Activated T-cell treated with anti-CD3 and anti-CD28 coated beads, Interleukin-2, amount 50 U/mL, for 24 hours (primary cell): ENCODE measurements at regions not wholly inside any gene's neighbourhood (a gene's known extent, or its start where the extent isn't known, plus 50 kb on each side); places are given as distances from the start of the nearest gene placed in this dataset.

ENCODE experiments used
- DNase-seq: peaks from one replicate; pipeline ENCODE4 v3.0.0-alpha.2; 2020
- H3K27ac Mint-ChIP-seq: 2 replicates; pipeline ENCODE4 v1.8.0; 2020; ENCODE audit warnings: mild to moderate bottlenecking, mixed read lengths
- H3K27me3 Mint-ChIP-seq: 2 replicates; pipeline ENCODE4 v1.8.0; 2020; ENCODE audit warnings: mixed read lengths
- H3K36me3 Mint-ChIP-seq: 2 replicates; pipeline ENCODE4 v1.8.0; 2020; ENCODE audit warnings: low read depth, mixed read lengths
- H3K4me1 Mint-ChIP-seq: 2 replicates; pipeline ENCODE4 v1.8.0; 2020; ENCODE audit warnings: low read depth, mixed read lengths
- H3K4me3 Mint-ChIP-seq: 2 replicates; pipeline ENCODE4 v1.8.0; 2020; ENCODE audit warnings: mild to moderate bottlenecking, moderate library complexity, mixed read lengths
- H3K9me3 Mint-ChIP-seq: 2 replicates; pipeline ENCODE4 v1.8.0; 2020; ENCODE audit warnings: mixed read lengths

DNA sequence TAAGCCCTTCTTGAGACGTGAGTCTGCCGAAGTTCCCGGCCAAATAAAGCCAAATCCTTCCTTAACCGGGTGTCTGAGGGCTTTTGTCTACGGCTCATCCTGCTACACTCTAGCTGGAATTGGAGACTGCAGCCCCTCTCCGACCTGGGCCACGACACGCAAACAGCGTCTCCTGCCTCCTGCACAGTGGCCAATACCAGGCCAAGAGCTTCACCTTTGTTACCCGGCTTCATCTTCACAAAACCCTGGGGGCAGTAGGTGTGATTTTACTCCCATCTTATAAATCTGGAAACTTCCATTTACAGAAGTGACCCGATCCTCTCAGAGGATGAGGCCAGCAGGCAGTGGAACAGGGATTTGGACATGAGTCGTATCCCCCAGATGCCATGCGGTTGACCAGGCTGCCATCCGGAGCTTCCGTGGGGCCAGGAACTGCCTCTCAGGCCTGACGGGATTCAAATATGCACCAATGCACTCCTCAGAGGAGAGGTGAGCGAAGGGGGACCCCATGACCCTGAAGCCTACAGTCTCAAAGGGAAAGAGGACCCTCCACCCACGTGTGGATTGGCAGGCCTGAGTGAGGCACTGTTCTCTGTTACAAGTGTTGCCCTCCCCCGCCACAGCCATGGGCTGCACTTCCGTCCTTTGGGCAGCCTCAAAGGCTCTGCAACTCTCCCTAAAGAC, 53.2 kb upstream of the KLF13 start:
- H3K4me1 Mint-ChIP-seq, result peaks cover 22% of the 10 kb centered on the region
- H3K9me3 Mint-ChIP-seq, result no peaks in the 10 kb centered on the region
- H3K27ac Mint-ChIP-seq, result no peak overlapping the region
- H3K4me3 Mint-ChIP-seq, result no peak overlapping the region
- H3K27me3 Mint-ChIP-seq, result no peaks in the 10 kb centered on the region
- no peaks in the 10 kb centered on the region for H3K36me3 Mint-ChIP-seq
- DNase-seq, result no peak

DNA sequence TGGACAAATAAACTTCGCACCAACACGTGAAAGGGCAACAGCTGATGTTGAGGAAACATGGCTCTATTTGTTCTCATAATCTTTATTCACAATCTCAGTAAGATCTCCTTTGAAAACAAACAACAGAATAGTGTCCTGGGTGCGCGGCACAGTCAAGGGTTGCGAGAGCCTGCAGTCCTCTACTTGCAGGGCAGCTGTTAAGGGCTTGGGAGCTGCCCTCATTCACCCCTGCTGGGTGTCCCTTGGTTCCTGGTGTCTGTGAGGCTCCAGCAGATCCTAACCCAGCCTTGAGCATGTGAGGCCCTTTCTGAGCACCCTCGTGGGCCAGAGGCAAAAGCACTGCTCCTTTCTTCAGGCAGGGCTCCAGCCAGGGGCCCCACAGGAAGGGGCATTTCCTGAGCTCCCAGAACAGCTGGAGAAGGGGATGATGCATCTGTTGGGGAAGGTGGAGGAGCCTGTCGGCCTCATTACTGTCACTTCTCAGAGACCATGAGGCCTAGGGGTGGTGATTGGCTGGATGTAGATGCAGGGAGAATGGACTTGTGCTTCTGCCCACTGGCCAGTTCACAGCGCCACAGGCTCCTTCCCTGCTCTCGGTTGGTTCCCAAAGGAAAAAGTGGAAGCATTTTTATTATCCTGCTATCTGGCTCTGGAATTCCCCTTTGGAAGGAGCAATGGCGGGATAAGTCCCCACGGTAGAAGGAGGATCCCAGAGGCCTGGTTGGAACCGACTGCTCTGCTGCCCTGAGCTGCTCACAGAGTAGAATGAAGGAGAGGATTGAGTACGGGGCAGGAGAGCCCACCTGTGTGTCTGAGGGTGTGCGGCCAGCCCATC, 51.9 kb upstream of the KLF13 start:
- Mint-ChIP-seq H3K27me3 (no peaks in the 10 kb centered on the region), H3K4me1 (peaks cover 14% of the 10 kb centered on the region), H3K9me3 (no peaks in the 10 kb centered on the region), H3K27ac (no peak overlapping the region), H3K36me3 (no peaks in the 10 kb centered on the region), H3K4me3 (no peak overlapping the region)
- peak; percentile 31 for DNase-seq

DNA sequence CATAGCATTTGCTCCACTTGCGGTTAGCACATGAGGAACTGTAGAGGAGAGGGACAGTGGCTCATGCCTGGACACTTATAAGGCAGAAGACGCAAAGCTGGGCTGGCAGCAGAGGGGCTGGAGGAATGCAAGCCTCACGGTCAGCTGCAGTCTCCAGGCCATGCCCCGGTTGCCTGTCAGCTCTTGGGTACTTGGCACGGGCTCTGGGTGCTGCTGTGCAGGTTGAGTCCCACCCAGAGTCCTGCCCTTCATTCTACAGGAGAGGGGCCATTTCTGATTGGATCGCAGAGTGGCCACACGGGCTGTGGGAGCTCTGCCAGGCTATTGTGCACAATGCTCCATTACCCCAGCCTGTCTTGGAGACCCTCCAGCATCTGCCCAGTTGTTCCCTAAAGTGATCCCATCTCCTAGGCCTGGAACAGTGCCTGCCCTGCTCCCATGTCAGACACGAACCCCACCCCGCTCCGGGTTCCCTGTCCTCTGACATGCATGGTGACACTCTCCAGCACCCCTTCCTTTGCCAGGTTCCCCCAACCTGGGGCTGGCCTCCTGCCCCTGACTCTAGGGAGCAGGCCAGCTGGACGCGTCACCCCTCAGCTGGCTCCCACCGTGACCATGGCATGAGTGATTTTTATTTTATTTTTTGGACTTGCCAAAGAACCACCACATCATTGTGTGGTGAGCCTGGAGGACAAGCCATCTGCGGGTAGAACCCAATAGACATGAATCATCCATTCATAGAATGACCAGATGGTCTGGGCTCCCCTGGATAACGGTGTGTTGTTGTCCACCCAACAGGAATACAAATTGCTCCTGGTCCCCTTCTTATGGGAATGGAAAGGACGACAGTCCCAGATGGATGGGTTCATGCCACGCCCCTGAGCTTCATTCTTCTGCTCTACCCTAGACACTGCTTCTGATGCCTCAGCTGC, 51.0 kb upstream of the KLF13 start:
- H3K9me3 Mint-ChIP-seq, result no peaks in the 10 kb centered on the region
- H3K27me3 Mint-ChIP-seq, result no peaks in the 10 kb centered on the region
- DNase-seq, result no peak
- H3K4me3 Mint-ChIP-seq, result no peak overlapping the region
- no peaks in the 10 kb centered on the region for H3K36me3 Mint-ChIP-seq
- H3K27ac Mint-ChIP-seq, result no peak overlapping the region
- peaks cover 11% of the 10 kb centered on the region for H3K4me1 Mint-ChIP-seq

DNA sequence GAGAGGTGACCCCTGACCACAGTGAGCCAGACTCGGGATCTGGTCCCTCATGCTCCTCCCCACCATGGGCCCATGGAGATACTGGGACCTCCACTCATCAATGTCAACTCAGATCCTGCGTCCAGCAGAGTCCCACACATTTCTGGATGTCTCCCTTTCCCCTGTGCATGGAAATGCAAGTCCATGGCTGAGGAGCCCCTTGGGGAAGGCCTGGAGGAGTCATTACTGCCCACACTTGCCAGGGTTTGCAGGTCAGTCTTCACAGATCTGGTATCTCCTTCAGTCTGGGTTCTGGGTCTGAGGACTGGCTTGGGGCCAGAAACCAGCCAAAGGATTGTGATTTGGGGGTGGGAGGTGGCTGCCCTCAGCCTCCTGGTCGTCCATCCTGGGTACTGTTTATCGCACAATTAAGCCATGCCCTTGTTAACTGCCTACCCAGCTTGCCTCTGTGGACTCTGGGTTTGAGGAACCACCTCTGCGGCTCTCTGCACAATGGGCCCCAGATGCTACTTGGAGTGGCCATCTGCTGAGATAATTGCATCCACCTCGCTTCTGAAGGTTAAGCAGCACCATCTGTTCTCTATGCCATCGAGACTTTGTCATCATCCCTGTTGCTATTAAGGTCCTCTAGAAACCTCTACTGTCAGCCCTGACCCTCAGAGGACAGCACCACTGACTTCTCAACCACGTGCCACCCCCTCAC, 49.9 kb upstream of the KLF13 start:
- no peaks in the 10 kb centered on the region for H3K36me3 Mint-ChIP-seq
- no peaks in the 10 kb centered on the region for H3K9me3 Mint-ChIP-seq
- H3K4me3 Mint-ChIP-seq, result no peak overlapping the region
- H3K4me1 Mint-ChIP-seq, result peaks cover 4% of the 10 kb centered on the region
- no peaks in the 10 kb centered on the region for H3K27me3 Mint-ChIP-seq
- no peak for DNase-seq
- no peak overlapping the region for H3K27ac Mint-ChIP-seq
